HG03571 (cell line): ENCODE measurements at regions not wholly inside any gene's neighbourhood (a gene's known extent, or its start where the extent isn't known, plus 50 kb on each side); places are given as distances from the start of the nearest gene placed in this dataset.
"Not testable (repeated sequence)": the region's sequence is repeated elsewhere in the genome, so short reads cannot be mapped to it uniquely, and the experiment has no call there.

Source experiments
- ATAC-seq: cut with Tn5 transposase; IDR thresholded peaks from one replicate; pipeline ENCODE4 v1.9.1; 2021; ENCODE audit not compliant: unreplicated experiment

GRCh38 chr5:66234241-66234640 lies 90.1 kb downstream of the SREK1 start:
- no peak for ATAC-seq

DNA sequence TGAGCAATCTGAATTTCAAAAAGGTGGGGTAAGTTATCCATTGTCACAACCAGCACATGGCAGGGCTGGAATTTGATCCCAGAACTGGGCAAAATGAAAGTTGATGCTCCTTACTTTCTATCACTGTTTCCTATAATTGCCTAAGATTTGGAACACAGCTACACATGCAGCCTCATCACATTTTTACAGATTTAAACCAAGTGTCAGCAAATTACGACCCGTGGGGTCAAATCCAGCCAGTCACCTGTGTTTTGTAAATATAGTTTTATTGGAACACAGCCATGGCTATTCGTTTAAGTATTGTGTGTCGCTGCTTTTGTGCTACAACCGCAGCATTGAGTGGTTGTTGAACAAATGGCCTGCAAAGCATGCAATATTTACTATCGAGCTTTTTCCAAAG lies 94.3 kb downstream of the SREK1 start:
- no peak for ATAC-seq

DNA sequence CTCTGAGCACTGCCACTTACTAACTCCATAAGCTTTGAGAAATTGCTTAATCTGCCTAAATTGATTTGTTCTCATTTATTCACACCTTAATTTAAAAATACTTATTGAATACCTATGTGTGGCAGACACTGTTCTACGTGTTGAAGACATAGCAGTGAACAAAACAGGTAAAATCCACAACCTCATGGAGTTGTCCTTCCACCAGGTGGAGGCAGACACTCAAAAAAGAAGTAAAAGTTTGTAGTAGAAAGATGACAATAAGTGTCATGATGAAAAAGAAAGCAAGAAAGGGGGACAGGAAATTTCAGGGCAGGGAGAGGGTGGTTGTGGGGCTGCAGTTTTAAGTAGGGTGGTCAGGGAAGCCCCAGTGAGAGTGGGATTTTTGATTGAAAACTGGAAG lies 94.9 kb downstream of the SREK1 start:
- ATAC-seq: no peak

DNA sequence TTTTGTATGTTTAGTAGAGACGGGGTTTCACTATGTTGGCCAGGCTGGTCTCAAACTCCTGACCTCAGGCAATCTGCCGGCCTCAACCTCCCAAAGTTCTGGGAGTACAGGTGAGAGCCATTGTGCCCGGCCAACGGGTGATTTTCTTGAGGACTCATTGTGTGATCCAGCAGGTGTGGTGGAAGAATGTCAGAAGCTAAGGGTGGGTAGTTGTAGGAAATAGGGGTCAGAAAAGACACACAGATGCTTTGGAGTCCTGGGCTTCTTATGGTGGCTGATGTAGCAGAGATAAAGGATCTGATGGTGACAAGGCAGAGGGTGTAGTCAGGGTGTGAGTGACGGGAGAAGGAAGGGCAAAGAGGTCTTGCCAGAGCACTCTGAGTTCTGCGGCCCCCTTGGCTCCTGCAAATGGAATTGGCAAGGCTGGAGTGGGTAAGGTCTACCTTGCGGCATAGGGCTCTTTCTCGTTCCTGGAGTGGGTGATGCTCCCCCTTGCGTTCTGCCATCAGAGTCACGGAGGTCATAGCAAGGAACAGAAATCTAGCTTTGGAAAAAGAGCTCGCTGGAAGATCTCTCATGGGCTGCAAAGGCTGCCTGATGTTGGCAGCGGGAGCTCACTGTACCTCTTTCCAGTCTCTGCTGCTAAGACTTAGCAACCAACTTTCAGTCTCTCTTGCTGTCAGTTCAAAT lies 97.2 kb downstream of the SREK1 start:
- no peak for ATAC-seq

- ATAC-seq: no peak
Measured at GRCh38 chr5:66242050-66242715, 98.1 kb downstream of the SREK1 start.

- ATAC-seq: no peak
Measured at GRCh38 chr5:66246608-66247007, 102.5 kb downstream of the SREK1 start.

- no peak for ATAC-seq
Measured at GRCh38 chr5:66247176-66247960, 103.3 kb downstream of the SREK1 start.

- ATAC-seq: no peak
Measured at GRCh38 chr5:66248874-66249273, 104.8 kb downstream of the SREK1 start.

DNA sequence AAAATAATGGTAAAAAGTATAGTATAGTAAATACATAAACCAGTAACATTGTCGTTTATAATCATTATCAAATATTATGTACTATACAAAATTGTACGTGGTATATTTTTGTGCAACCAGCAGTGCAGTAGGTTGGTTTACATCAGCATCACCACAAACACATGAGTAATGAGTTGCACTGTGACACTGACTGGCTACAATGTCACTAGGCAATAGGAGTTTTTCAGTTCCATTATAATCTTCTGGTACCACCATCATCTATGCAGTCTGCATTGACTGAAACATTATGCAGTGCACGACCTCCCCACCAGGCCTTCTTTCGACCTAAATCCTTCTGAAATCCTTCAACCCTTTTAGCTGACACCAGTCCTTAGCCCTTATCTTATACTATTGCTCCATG lies 105.8 kb downstream of the SREK1 start:
- no peak for ATAC-seq

GRCh38 chr5:66252849-66253248 lies 108.7 kb downstream of the SREK1 start:
- no peak for ATAC-seq

DNA sequence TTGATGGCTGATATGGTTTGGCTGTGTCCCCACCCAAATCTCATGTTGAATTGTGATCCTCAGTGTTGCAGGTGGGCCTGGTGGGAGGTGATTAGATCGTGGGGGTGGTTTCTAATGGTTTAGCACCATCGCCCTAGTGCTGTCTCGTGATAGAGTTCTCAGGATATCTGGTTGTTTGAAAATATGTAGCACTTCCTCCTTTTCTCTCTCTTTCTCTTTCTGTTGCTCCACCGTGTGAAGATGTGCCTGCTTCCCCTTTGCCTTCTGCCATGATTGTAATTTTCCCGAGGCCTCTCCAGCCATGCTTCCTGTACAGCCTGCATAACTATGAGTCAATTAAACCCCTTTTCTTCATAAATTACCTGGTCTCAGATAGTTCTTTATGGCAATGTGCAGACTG lies 111.6 kb downstream of the SREK1 start:
- no peak for ATAC-seq

DNA sequence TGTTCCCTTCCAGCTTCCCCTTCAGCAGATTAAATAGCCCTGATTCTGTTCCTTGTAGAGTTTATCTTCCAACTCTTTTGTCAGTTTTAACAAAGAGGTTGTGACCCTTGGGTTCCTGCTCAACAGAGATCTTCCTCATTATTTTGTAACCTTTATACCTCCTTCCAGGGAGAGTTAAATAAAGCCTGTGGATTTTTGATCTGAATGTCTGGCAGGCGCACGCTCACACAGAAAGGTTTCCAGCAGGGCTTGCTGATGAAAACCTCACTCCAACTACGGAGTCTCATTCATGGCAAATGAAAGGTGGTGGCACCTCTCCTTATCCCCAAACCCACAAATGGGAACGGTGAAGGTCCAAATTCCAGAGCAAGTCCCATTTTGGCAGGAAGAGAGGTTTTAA lies 129.0 kb downstream of the SREK1 start:
- no peak for ATAC-seq

- no peak for ATAC-seq
Measured at GRCh38 chr5:66276986-66277385, 132.9 kb downstream of the SREK1 start.

DNA sequence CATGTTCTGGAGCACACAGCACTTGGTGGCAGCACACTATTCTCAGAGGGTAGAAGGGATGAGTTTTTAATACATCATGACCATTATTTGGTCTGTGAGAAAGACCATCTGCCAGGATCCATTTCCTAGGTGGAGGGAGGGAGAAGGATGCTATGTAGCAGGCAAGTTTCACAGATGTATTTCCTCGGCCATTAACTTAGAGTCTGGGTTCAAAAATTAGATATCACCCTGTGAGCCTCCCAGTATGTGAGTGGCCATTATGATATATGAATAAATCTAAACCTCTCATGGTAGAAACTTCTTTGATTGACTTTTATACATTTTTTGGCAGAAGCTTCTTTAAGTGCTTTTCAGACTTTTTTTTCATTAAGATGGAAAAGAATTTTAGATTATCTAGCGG lies 133.9 kb downstream of the SREK1 start:
- ATAC-seq: no peak

DNA sequence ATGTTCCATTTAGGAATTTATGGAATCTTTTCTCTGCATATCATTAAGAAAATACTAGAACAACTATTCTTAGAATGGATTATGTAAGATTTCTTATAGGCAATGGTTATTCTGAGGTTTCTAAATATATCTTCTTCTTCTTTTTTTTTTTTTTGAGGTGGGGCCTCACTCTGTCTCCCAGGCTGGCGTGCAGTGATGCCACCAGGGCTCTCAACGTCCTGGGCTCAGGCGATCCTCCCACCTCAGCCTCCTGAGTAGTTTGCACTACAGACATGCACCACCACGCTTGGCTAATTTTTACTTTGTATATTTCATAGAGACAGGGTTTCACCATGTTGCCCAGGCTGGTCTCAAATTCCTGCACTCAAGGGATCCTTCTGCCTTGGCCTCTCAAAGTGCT lies 137.2 kb downstream of the SREK1 start:
- no peak for ATAC-seq

- no peak for ATAC-seq
Measured at GRCh38 chr5:66284588-66285342, 140.7 kb downstream of the SREK1 start.

GRCh38 chr5:66285343-66285922 lies 141.3 kb downstream of the SREK1 start:
- ATAC-seq: no peak

- ATAC-seq: no peak
Measured at GRCh38 chr5:66291771-66292170, 147.7 kb downstream of the SREK1 start.

- not testable (repeated sequence) for ATAC-seq
Measured at GRCh38 chr5:66293851-66294250, 149.8 kb downstream of the SREK1 start.

- no peak for ATAC-seq
Measured at GRCh38 chr5:66299463-66299862, 155.4 kb downstream of the SREK1 start.

GRCh38 chr5:66302344-66302743 lies 158.2 kb downstream of the SREK1 start:
- no peak for ATAC-seq
